NCI-H1092 (cell line): ENCODE measurements at regions not wholly inside any gene's neighbourhood (a gene's known extent, or its start where the extent isn't known, plus 50 kb on each side); places are given as distances from the start of the nearest gene placed in this dataset.
"Not testable (repeated sequence)": the region's sequence is repeated elsewhere in the genome, so short reads cannot be mapped to it uniquely, and the experiment has no call there.

ENCODE experiments used
- DNase-seq: peaks from one replicate; lab custom pipeline; 2025; lab: John Stamatoyannopoulos, UW

DNA sequence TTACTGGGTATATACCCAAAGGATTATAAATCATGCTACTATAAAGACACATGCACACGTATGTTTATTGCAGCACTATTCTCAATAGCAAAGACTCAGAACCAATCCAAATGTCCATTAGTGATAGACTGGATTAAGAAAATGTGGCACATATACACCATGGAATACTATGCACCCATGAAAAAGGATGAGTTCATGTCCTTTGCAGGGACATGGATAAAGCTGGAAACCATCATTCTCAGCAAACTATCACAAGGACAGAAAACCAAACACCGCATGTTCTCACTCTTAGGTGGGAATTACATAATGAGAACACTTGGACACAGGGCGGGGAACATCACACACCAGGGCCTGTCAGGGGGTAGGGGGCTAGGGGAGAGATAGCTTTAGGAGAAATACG, 186.1 kb upstream of the FTMT start:
- not testable (repeated sequence) for DNase-seq

DNA sequence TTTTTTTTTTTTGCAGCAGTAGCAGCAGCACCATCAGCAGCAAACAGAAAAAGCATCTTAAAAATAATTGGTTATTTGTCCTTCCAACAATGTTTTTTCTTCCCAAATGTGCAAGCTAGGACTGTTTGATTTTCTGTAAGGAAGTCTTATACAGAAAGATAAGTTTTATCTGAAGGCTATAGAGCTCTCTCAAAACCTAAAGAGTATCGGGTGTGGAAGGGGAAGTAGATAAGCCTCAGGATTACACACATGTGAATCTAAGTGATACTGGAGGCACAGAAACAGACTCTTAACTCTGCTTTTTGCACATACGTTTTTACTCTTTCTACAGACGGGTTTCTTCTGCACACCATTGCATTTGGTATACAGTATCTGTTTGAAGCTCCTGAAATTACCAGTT, 184.4 kb upstream of the FTMT start:
- no peak for DNase-seq

DNA sequence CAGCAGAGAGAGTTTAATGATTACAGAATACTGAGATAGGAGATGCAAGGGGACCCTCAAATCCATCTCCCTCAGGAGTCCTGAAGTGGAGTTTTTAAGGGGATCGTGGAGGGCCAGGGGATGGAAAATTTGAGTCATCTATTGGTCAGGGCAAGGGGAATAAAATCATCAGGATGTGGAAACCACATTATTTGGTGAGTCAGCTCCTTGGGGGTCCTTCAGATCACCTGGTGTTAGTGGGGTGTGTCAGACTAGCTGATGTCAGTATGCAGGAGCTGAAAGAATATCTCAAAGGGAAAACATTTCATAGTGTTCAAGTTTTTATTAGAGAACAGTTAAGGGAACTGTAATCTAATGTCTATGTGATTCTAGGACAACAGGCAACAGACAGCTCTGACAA, 183.0 kb upstream of the FTMT start:
- DNase-seq, result no peak

DNA sequence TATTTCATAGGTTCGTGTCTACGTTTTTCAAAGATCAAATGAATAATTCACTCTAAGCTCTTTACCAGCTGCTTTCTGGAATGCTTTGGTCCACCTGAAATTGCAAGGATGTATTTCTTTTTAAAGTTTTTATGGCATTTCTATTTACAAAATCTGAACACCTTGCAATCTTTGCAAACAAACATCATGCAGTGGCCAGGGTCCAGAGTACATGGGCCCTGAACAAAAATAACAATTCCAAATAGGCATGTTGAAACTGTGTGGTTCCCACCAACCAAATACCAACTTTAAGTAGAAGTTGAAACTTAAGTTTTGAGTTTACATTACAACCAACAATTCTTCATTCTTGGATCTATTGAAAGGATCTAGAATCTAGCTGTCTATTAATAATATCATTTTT, 180.1 kb upstream of the FTMT start:
- DNase-seq, result no peak

- DNase-seq, result no peak
Measured at GRCh38 chr5:121675924-121676323, 175.8 kb upstream of the FTMT start.

- DNase-seq, result no peak
Measured at GRCh38 chr5:121681229-121681855, 170.3 kb upstream of the FTMT start.

DNA sequence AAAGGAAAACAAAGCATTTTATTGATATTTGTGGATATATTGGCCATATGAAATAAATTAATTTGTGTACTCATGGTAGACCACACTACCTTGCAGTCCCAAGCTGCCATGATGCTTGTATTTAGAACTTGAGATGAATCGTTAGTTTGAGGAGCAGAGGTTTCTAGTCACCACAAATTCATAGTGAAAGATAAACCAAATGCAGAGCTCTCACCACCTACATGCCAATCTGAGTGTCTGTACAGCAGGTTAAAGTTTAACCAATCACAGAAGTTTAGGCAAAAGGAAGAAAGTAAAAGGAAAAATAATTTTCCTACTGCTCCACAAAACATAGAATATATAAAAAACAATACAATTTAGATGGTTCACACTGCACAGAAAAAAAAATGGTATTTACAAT, 163.6 kb upstream of the FTMT start:
- no peak for DNase-seq

GRCh38 chr5:121688781-121689180, 162.9 kb upstream of the FTMT start:
- no peak for DNase-seq

GRCh38 chr5:121691478-121691877, 160.2 kb upstream of the FTMT start:
- no peak for DNase-seq

DNA sequence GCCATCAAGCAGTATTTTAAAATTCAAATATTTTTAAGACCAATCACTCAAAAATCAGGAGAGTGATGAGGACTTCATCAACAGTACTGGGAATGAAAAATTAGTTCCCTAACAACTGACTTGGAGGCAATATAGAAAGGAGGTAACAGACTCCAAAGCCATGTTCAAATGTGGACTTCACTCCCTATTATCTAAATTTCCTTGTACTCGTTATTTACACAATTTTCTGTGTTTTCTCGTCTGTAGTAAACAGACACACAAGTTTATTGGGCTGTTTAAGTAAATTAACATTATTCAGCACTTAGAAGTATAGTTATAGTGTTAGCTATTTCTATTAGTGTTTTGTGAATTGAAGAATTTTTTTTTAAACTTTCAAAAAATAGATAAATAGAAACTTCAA, 159.5 kb upstream of the FTMT start:
- no peak for DNase-seq

- no peak for DNase-seq
Measured at GRCh38 chr5:121693864-121694263, 157.8 kb upstream of the FTMT start.

DNA sequence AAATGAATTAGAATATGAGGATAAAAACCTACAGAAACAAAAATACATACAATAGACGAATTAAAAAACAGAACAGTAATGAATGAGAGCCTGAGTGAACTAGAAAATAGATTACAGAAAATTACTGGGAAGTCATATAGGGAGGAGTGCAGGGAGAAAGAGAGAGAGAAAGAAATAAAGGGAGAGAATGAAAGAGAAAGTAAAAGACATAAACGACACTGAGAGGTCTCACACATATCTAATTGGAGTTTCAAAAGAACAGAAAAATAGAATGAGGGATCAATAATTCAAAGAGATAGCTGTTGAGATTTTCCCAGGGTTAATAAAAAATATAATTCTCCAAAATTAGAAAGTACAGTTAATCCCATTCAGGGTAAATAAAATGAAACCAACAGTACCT, 156.4 kb upstream of the FTMT start:
- DNase-seq, result no peak

DNA sequence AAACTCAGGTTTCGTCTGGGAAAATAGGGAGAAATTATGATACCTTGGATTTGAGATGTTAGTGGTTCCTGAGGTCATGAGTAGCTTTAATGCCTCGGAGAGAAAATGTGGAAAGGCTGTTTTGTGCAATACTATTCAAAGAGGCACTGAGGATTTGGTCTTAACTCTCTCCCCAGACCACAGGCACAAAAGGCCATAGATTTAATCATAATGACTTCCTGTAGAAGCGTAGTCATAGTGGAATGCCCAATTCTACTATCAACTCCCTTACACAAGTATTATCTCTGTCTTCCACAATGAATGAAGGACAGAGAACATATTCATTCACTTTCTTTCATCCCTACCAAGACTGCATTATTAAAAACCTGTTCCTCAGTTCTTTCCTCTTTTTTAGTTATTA, 153.0 kb upstream of the FTMT start:
- DNase-seq, result no peak

GRCh38 chr5:121701731-121702130, 150.0 kb upstream of the FTMT start:
- no peak for DNase-seq

DNA sequence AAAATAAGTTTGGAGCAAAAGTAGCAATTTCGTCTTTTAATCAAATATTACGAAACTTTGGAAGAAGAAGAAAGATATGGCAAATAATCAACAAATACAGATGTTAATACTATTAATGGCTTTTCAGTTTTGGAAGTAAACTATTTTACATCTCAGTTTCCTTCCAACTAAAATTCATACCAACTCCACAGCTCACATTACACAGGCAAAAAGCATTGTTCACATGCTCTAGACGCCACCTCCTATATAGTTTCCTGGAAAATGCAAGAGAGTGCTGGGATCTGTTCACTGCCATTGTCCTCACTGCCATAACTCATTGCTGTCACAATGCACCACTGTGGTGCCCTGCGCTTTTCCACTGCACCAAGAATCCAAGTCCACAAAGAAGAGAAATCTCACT, 149.0 kb upstream of the FTMT start:
- no peak for DNase-seq

- DNase-seq, result no peak
Measured at GRCh38 chr5:121704291-121704690, 147.4 kb upstream of the FTMT start.

DNA sequence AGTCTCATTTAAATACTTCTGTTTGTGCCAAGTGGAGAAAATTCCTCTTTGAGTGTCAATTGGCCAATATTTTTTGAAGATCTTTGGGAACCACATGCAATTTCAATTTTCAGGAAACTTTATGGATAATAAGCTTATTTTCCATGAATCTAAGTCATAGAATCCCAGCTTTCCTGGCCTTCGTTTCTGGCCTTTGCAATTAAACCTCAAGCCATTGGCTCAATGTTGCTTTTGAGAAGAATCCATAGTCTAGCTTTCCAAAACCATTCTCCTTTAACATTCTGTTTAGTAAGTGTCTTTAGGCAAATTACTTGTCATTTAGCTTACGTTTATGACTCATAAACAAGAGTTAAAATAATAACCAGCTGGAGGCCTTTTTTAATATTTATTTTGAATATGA, 145.0 kb upstream of the FTMT start:
- no peak for DNase-seq

- DNase-seq, result no peak
Measured at GRCh38 chr5:121707178-121707577, 144.5 kb upstream of the FTMT start.

GRCh38 chr5:121711416-121711815, 140.3 kb upstream of the FTMT start:
- DNase-seq, result no peak

- no peak for DNase-seq
Measured at GRCh38 chr5:121719255-121719654, 132.4 kb upstream of the FTMT start.

DNA sequence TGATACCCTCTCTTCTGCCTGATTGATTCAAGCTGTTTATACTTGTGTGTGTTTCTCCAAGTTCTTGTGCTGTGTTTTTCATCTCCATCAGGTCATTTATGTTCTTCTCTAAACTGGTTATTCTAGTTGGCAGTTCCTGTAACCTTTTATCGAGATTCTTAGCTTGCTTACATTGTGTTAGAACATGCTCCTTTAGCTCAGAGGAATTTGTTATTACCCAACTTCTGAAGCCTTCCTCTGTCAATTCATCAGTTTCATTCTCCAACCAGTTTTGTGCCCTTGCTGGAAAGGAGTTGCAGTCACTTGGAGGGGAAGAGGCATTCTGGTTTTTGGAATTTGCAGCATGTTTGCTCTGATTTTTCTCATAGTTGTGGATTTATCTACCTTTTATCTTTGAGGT, 126.2 kb upstream of the FTMT start:
- no peak for DNase-seq

GRCh38 chr5:121726991-121727390, 124.7 kb upstream of the FTMT start:
- DNase-seq, result no peak

DNA sequence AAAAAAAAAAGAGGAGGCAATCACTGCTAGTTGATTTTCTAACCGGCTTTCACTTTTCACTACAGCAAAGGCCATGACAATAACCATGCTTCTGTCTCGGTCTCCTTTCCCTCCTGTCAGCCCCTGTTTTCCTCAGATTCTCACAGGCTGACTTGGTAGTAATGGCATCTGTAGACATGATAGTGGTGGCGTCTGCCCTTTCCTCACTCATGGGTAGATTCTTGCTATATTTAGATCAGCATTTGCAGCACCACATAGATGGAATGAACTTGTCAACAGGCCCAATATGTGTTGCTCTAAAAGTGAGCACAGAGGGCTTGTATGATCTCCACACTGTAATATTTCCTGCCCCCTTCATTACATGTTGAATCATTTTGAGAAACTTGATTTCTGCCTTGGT, 120.3 kb upstream of the FTMT start:
- no peak for DNase-seq

DNA sequence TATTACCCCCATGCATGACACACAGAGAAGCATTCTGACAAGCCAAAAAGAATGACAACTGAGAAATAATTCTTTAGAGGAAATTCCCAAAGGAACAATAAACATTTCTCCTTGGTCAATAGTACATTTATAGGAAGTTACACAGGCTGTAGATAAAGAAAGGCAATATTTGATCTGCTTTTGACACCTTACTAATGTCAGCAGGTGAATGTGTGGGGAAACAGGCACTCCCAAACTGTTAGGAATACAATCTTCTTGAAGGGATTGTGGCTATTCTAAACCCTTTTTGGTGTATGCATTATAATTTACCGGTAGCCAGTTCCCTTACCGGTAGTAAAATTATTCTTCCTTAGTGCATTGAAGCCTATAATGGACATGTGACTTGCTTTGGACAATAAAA, 116.1 kb upstream of the FTMT start:
- DNase-seq, result no peak

- no peak for DNase-seq
Measured at GRCh38 chr5:121737120-121737519, 114.6 kb upstream of the FTMT start.
